Fibroblast of lung (primary cell): ENCODE measurements at regions not wholly inside any gene's neighbourhood (a gene's known extent, or its start where the extent isn't known, plus 50 kb on each side); places are given as distances from the start of the nearest gene placed in this dataset.

Experiments used
- DNase-seq, 2 donors: peaks; one replicate each; pipeline versions ENCODE4 v3.0.0 to v3.0.0-alpha.2; 2010; ENCODE audit warnings: low read depth in 2 of 2
- H2AFZ ChIP-seq: 2 replicates; pipeline ENCODE4 v1.5.1; 2012; ENCODE audit warnings: low read length, control low read depth, inconsistent platforms
- H3K27ac ChIP-seq: 2 replicates; pipeline ENCODE4 v1.5.1; 2011; ENCODE audit warnings: low read length, control low read depth; ENCODE audit not compliant: insufficient read depth
- H3K27me3 ChIP-seq: 2 replicates; pipeline ENCODE4 v1.5.1; 2011; ENCODE audit warnings: mild to moderate bottlenecking, low read length; ENCODE audit not compliant: control insufficient read depth, insufficient read depth
- H3K36me3 ChIP-seq: 2 replicates; pipeline ENCODE4 v1.5.1; 2011; ENCODE audit warnings: low read length; ENCODE audit not compliant: control insufficient read depth, insufficient read depth
- H3K4me1 ChIP-seq: 2 replicates; pipeline ENCODE4 v1.5.1; 2011; ENCODE audit warnings: low read length; ENCODE audit not compliant: control insufficient read depth, insufficient read depth; ENCODE audit errors: extremely low read depth
- H3K4me2 ChIP-seq: 2 replicates; pipeline ENCODE4 v1.5.1; 2011; ENCODE audit warnings: low read length, control low read depth; ENCODE audit not compliant: insufficient read depth; ENCODE audit errors: extremely low read depth
- H3K4me3 ChIP-seq, 4 experiments: fragments of 200-600 bp in 1 of 4; sonication (generic) in 1 of 4; replicated peaks in 1 of 4; 2 replicates each; pipeline ENCODE4 v1.5.1; 2011 to 2016; ENCODE audit warnings: low read length in 4 of 4, low read depth in 3 of 4, mild to moderate bottlenecking in 3 of 4, control low read depth in 2 of 4, inconsistent platforms in 1 of 4, mixed read lengths in 1 of 4; ENCODE audit not compliant: insufficient read depth in 1 of 4; ENCODE audit errors: control extremely low read depth in 1 of 4
- H3K79me2 ChIP-seq: 2 replicates; pipeline ENCODE4 v1.5.1; 2012; ENCODE audit warnings: mild to moderate bottlenecking, low read length, inconsistent platforms; ENCODE audit not compliant: control insufficient read depth, insufficient read depth
- H3K9ac ChIP-seq: 2 replicates; pipeline ENCODE4 v1.5.1; 2011; ENCODE audit warnings: mild to moderate bottlenecking, low read length, control low read depth; ENCODE audit not compliant: insufficient read depth
- H3K9me3 ChIP-seq: 2 replicates; pipeline ENCODE4 v1.5.1; 2012; ENCODE audit warnings: low read depth, low read length; ENCODE audit not compliant: control insufficient read depth, insufficient read depth
- H4K20me1 ChIP-seq: 2 replicates; pipeline ENCODE4 v1.5.1; 2011; ENCODE audit warnings: low read length; ENCODE audit not compliant: control insufficient read depth, insufficient read depth; ENCODE audit errors: extremely low read depth
- CTCF ChIP-seq, 2 donors: IDR thresholded peaks in 1 of 2; conservative IDR thresholded peaks in 1 of 2; 1 replicate in 1 of 2; 2 replicates in 1 of 2; pipeline ENCODE4 v1.5.1; 2011 to 2012; ENCODE audit warnings: low read length in 2 of 2, control low read depth in 1 of 2, inconsistent platforms in 1 of 2, low read depth in 1 of 2, mild to moderate bottlenecking in 1 of 2
- EZH2 ChIP-seq: IDR thresholded peaks from 2 replicates; pipeline ENCODE4 v1.5.1; 2012; ENCODE audit warnings: low read length, control low read depth, mild to moderate bottlenecking; ENCODE audit errors: missing control alignments

DNA sequence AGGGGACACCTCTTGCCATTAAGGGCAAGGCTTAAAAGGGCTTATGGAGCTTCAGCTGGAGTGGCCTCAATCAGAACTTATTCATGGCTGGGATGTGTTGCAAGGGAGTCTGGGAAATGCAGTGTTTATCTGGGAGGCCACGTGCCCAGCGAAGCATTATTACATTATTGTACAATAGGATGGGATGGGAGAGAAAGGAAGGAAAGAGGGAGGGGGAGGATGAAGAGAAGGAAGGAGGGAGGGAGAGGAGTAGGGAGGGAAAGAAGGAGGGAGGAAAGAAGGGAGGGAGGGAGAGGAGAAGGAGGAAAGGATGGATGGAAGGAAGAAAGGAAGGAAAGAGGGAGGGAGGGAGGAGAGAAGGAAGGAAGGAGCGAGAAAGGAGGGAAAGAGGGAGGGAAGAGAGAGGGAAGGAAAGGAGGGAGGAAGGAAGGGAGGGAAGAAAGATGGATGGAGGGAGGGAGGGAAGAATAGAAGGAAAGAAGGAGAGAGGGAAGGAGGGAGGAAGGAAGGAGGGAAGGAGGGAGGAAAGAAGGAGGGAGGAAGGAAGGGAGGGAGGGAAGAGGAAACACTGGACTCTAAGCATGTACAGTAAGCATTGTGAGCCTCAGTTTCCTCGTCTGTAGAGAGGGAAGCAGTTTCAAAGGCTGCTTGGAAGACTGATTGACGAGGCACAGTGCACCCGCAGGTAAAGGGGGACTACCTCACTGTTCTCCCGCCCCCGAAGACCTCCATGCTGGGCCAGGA lies 62.2 kb downstream of the MYEOV start:
- H3K36me3 ChIP-seq, result no peaks in the 10 kb centered on the region
- H4K20me1 ChIP-seq, result no peaks in the 10 kb centered on the region
- H3K27me3 ChIP-seq, result no peaks in the 10 kb centered on the region
- no peak overlapping the region for H3K4me2 ChIP-seq
- TF ChIP-seq EZH2 (no peak), CTCF (conservative IDR thresholded peaks at IDR 0.05 in 1 of 2, IDR thresholded peaks at IDR 0.05 in 1 of 2; ENCODE audit: low read depth in 1 of 2, low read length in 2 of 2) (no peak)
- no peak for DNase-seq
- H2AFZ ChIP-seq, result no peak overlapping the region
- no peak overlapping the region for H3K9ac ChIP-seq
- H3K4me3 ChIP-seq, result no peak overlapping the region
- H3K4me1 ChIP-seq, result peaks cover 20% of the 10 kb centered on the region
- no peaks in the 10 kb centered on the region for H3K79me2 ChIP-seq
- H3K27ac ChIP-seq, result no peak overlapping the region
- no peaks in the 10 kb centered on the region for H3K9me3 ChIP-seq

- Histone ChIP-seq H3K4me2 (no peak overlapping the region), H3K27me3 (no peaks in the 10 kb centered on the region), H3K27ac (no peak overlapping the region), H3K9me3 (no peaks in the 10 kb centered on the region), H3K36me3 (no peaks in the 10 kb centered on the region), H2AFZ (no peak overlapping the region), H4K20me1 (no peaks in the 10 kb centered on the region), H3K9ac (no peak overlapping the region), H3K4me3 (no peak overlapping the region), H3K4me1 (peaks cover 17% of the 10 kb centered on the region), H3K79me2 (no peaks in the 10 kb centered on the region)
- DNase-seq, result no peak
- no peak for TF ChIP-seq EZH2
- no peak for TF ChIP-seq CTCF (conservative IDR thresholded peaks at IDR 0.05 in 1 of 2, IDR thresholded peaks at IDR 0.05 in 1 of 2; ENCODE audit: low read depth in 1 of 2, low read length in 2 of 2)
These were observed 62.9 kb downstream of the MYEOV start for GRCh38 chr11:69356703-69357457.

- Histone ChIP-seq H3K9ac (no peak overlapping the region), H3K27me3 (no peaks in the 10 kb centered on the region), H3K9me3 (no peaks in the 10 kb centered on the region), H3K36me3 (no peaks in the 10 kb centered on the region), H3K4me1 (peaks cover 10% of the 10 kb centered on the region), H2AFZ (no peak overlapping the region), H3K4me2 (no peak overlapping the region), H3K79me2 (no peaks in the 10 kb centered on the region), H3K4me3 (no peak overlapping the region), H3K27ac (no peak overlapping the region), H4K20me1 (no peaks in the 10 kb centered on the region)
- no peak for DNase-seq
- TF ChIP-seq EZH2, result no peak
- TF ChIP-seq CTCF (conservative IDR thresholded peaks at IDR 0.05 in 1 of 2, IDR thresholded peaks at IDR 0.05 in 1 of 2; ENCODE audit: low read depth in 1 of 2, low read length in 2 of 2), result no peak
These were observed 63.8 kb downstream of the MYEOV start for GRCh38 chr11:69357458-69358397.
